ENCODE measurements at regions not wholly inside any gene's neighbourhood (a gene's known extent, or its start where the extent isn't known, plus 50 kb on each side); places are given as distances from the start of the nearest gene placed in this dataset.
"Not testable (repeated sequence)": the region's sequence is repeated elsewhere in the genome, so short reads cannot be mapped to it uniquely, and the experiment has no call there.

DNA sequence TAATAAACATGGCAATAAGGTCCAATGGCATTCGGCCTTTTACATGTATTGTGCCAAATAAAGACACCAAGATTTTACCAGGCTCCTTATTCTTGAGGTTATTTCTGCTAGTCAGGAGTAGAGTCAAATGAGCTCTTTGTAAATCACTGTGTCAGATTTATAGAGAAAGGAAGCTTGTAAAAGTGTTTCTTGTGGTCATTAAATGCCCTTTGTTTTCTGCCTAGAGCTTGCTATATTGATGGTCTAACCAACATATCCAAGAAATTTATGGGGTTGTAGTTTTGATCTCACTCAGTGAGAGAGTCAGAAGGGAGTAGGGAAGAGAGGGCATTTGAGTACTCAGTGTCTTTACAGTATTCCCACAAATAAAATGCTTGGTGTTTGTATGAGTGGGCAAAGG lies 86.2 kb upstream of the FRMPD4 start:
- Mint-ChIP-seq H3K9me3 (peaks cover 8% of the 10 kb centered on the region), H3K27me3 (peaks cover 25% of the 10 kb centered on the region), H3K4me3 (no peak overlapping the region), H3K27ac (no peak overlapping the region), H3K4me1 (ENCODE audit: low read depth) (no peaks in the 10 kb centered on the region), H3K36me3 (ENCODE audit: low read depth) (no peaks in the 10 kb centered on the region)
- DNase-seq, result no peak

DNA sequence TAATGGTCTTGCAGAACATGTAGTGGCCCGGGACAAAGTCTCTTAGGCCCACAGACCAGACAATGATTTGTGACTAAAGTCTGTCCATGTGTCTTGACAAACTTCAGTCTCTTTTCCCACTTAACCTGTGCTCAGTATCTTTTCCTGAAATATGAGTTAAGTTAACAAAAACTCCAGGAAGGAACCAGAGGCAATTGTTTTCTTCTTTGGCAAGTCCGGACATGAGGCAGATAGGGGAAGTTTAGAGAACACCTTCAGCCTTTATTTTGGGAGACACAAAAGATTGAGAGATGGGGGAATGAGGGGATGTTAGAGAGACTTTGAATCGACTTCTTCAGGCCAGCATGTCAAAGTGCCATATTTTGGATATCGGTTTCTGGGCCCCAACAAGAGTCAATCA lies 80.2 kb upstream of the FRMPD4 start:
- Mint-ChIP-seq H3K4me3 (no peak overlapping the region), H3K4me1 (ENCODE audit: low read depth) (no peaks in the 10 kb centered on the region), H3K36me3 (ENCODE audit: low read depth) (no peaks in the 10 kb centered on the region), H3K27me3 (peaks cover 18% of the 10 kb centered on the region), H3K9me3 (no peaks in the 10 kb centered on the region), H3K27ac (no peak overlapping the region)
- DNase-seq, result no peak

- no peaks in the 10 kb centered on the region for H3K36me3 Mint-ChIP-seq (ENCODE audit: low read depth)
- peaks cover 17% of the 10 kb centered on the region for H3K27me3 Mint-ChIP-seq
- no peak overlapping the region for H3K4me3 Mint-ChIP-seq
- H3K9me3 Mint-ChIP-seq, result no peaks in the 10 kb centered on the region
- no peaks in the 10 kb centered on the region for H3K4me1 Mint-ChIP-seq (ENCODE audit: low read depth)
- DNase-seq, result no peak
- no peak overlapping the region for H3K27ac Mint-ChIP-seq
These were observed 77.6 kb upstream of the FRMPD4 start for GRCh38 chrX:12060489-12061260.

DNA sequence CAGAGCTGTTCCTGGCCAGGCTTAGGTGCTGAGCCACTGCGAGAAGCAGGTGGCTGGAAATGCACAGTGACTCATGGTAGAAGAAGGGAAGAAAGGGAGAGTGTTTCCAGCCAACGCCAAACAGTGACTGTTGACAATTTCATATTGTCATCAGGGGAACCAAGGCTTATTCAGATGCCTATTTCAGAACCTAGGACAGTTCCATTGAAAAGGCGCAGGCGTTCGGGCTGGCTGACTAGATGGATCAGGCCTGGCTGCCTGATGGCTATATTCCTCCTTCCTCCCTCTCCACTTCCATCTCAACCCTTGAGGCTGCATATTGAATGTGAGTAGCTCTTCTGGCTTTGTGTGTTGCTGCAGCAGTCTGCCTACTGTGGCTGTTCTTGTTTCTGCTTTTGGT lies 73.0 kb upstream of the FRMPD4 start:
- Mint-ChIP-seq H3K4me1 (ENCODE audit: low read depth) (no peaks in the 10 kb centered on the region), H3K36me3 (ENCODE audit: low read depth) (no peaks in the 10 kb centered on the region), H3K9me3 (no peaks in the 10 kb centered on the region), H3K4me3 (no peak overlapping the region), H3K27ac (no peak overlapping the region), H3K27me3 (peaks cover 25% of the 10 kb centered on the region)
- DNase-seq, result no peak

GRCh38 chrX:12076046-12076445 lies 62.2 kb upstream of the FRMPD4 start:
- Mint-ChIP-seq H3K27ac (no peak overlapping the region), H3K4me1 (ENCODE audit: low read depth) (no peaks in the 10 kb centered on the region), H3K36me3 (ENCODE audit: low read depth) (no peaks in the 10 kb centered on the region), H3K4me3 (no peak overlapping the region), H3K9me3 (no peaks in the 10 kb centered on the region), H3K27me3 (peaks cover 27% of the 10 kb centered on the region)
- DNase-seq, result no peak

- H3K27ac Mint-ChIP-seq, result no peak overlapping the region
- H3K4me1 Mint-ChIP-seq (ENCODE audit: low read depth), result no peaks in the 10 kb centered on the region
- peaks cover 26% of the 10 kb centered on the region for H3K27me3 Mint-ChIP-seq
- DNase-seq, result no peak
- peaks cover 3% of the 10 kb centered on the region for H3K9me3 Mint-ChIP-seq
- H3K4me3 Mint-ChIP-seq, result no peak overlapping the region
- H3K36me3 Mint-ChIP-seq (ENCODE audit: low read depth), result no peaks in the 10 kb centered on the region
These were observed 58.0 kb upstream of the FRMPD4 start for GRCh38 chrX:12080265-12080664.

DNA sequence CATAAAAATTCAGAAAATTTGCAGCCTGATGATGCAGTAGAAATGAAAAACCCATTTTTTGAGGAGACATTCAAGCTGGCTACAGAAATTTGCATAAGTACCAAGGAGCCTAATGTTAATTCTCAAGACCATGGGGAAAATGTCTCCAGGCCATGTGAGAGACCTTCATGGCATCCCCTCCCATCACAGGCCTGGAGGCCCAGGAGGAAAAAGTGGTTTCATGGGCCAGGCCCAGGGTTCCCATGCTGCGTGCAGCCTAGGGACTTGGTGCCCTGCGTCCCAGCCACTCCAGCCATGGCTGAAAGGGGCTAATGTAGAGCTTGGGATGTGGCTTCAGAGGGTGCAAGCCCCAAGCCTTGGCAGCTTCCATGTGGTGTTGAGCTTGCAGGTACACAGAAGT lies 55.3 kb upstream of the FRMPD4 start:
- peaks cover 26% of the 10 kb centered on the region for H3K27me3 Mint-ChIP-seq
- H3K4me3 Mint-ChIP-seq; H3K9me3 Mint-ChIP-seq; H3K36me3 Mint-ChIP-seq (ENCODE audit: low read depth); H3K27ac Mint-ChIP-seq; DNase-seq; H3K4me1 Mint-ChIP-seq (ENCODE audit: low read depth): not testable (repeated sequence)
